Activated CD8-positive, alpha-beta T cell treated with anti-CD3 and anti-CD28 coated beads for 36 hours (primary cell): ENCODE measurements at regions not wholly inside any gene's neighbourhood (a gene's known extent, or its start where the extent isn't known, plus 50 kb on each side); places are given as distances from the start of the nearest gene placed in this dataset.

Experiments used
- ATAC-seq: fragments of 200-7000 bp; cut with Tn5 transposase; one replicate; pipeline ENCODE4 v1.10.0; 2021; ENCODE audit warnings: mild to moderate bottlenecking, moderate library complexity
- CTCF ChIA-PET: fragments of 350-600 bp; sonication (Branson Sonifier 250); formaldehyde crosslinking; loops from one replicate; lab custom pipeline; 2021; ENCODE audit warnings: antibody characterized with exemption; lab: Charles Lee
- POLR2A ChIA-PET: fragments of 350-600 bp; sonication (Branson Sonifier 250); formaldehyde crosslinking; loops from one replicate; lab custom pipeline; 2021; ENCODE audit warnings: antibody characterized with exemption; lab: Charles Lee
- DNase-seq: peaks from one replicate; pipeline ENCODE4 v3.0.0-alpha.2; 2020
- H3K27ac Mint-ChIP-seq: one replicate; pipeline ENCODE4 v1.8.0; 2021; ENCODE audit warnings: mild to moderate bottlenecking, mixed read lengths
- H3K27me3 Mint-ChIP-seq: one replicate; pipeline ENCODE4 v1.8.0; 2021; ENCODE audit warnings: mixed read lengths
- H3K36me3 Mint-ChIP-seq: one replicate; pipeline ENCODE4 v1.8.0; 2021; ENCODE audit warnings: low read depth, mixed read lengths
- H3K4me1 Mint-ChIP-seq: one replicate; pipeline ENCODE4 v1.8.0; 2021; ENCODE audit warnings: low read depth, mixed read lengths
- H3K4me3 Mint-ChIP-seq: one replicate; pipeline ENCODE4 v1.8.0; 2021; ENCODE audit warnings: mild to moderate bottlenecking, moderate library complexity, mixed read lengths
- H3K9me3 Mint-ChIP-seq: one replicate; pipeline ENCODE4 v1.8.0; 2021; ENCODE audit warnings: mixed read lengths
- CTCF ChIP-seq: fragments of 200-600 bp; IDR thresholded peaks from one replicate; pipeline ENCODE4 v1.8.0; 2022; ENCODE audit warnings: antibody characterized with exemption, mild to moderate bottlenecking
- intact Hi-C: fragments of 100-400 bp; cut with micrococcal nuclease; formaldehyde crosslinking; loops from one replicate; pipeline ENCODE4 v1.10.0; 2022

GRCh38 chr2:107772353-107772752, 54.3 kb upstream of the RGPD4 start:
- DNase-seq: no peak
- H3K27ac Mint-ChIP-seq: no peak overlapping the region
- no peaks in the 10 kb centered on the region for H3K9me3 Mint-ChIP-seq
- POLR2A ChIA-PET: no interaction called here
- no peaks in the 10 kb centered on the region for H3K27me3 Mint-ChIP-seq
- no peak overlapping the region for H3K4me3 Mint-ChIP-seq
- H3K36me3 Mint-ChIP-seq: no peaks in the 10 kb centered on the region
- intact Hi-C loops: no loop called here
- no peak for TF ChIP-seq CTCF
- CTCF ChIA-PET: no interaction called here
- ATAC-seq: no peak
- H3K4me1 Mint-ChIP-seq: no peaks in the 10 kb centered on the region

GRCh38 chr2:107775211-107775610, 51.5 kb upstream of the RGPD4 start:
- DNase-seq (no peak), ATAC-seq (no peak)
- H3K9me3 Mint-ChIP-seq: no peaks in the 10 kb centered on the region
- H3K4me1 Mint-ChIP-seq: no peaks in the 10 kb centered on the region
- no peaks in the 10 kb centered on the region for H3K36me3 Mint-ChIP-seq
- TF ChIP-seq CTCF: no peak
- no peak overlapping the region for H3K4me3 Mint-ChIP-seq
- H3K27ac Mint-ChIP-seq: no peak overlapping the region
- POLR2A ChIA-PET: no interaction called here
- no peaks in the 10 kb centered on the region for H3K27me3 Mint-ChIP-seq
- intact Hi-C loops: no loop called here
- CTCF ChIA-PET: no interaction called here

DNA sequence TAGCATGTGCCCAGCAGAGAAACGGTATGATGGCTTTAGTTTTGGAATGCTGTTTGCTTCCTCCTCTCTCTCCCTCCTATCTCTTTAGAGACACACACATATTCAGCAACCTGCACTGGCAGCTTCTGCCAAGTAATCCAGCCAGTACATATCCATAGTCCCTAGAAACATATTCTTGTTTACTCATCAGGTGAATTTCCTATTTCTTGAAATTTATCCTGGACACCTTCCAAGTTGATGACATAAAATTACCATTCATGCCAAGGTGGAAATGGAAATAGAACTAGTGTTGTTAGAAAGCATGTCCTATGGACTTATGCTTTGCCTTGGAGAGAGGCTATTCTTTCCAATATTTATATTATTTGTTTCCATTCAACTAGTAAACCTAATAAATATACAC, 50.9 kb upstream of the RGPD4 start:
- no peaks in the 10 kb centered on the region for H3K27me3 Mint-ChIP-seq
- no peak for ATAC-seq
- intact Hi-C loops: no loop called here
- no peak overlapping the region for H3K4me3 Mint-ChIP-seq
- H3K36me3 Mint-ChIP-seq: no peaks in the 10 kb centered on the region
- DNase-seq: no peak
- no peak for TF ChIP-seq CTCF
- no peaks in the 10 kb centered on the region for H3K9me3 Mint-ChIP-seq
- no peaks in the 10 kb centered on the region for H3K4me1 Mint-ChIP-seq
- ChIA-PET POLR2A (no interaction called here), CTCF (no interaction called here)
- H3K27ac Mint-ChIP-seq: no peak overlapping the region

- Mint-ChIP-seq H3K4me1 (no peaks in the 10 kb centered on the region), H3K36me3 (no peaks in the 10 kb centered on the region), H3K27me3 (no peaks in the 10 kb centered on the region), H3K9me3 (no peaks in the 10 kb centered on the region), H3K4me3 (no peak overlapping the region), H3K27ac (no peak overlapping the region)
- ATAC-seq (no peak), DNase-seq (no peak)
- intact Hi-C loops: no loop called here
- ChIA-PET CTCF (no interaction called here), POLR2A (no interaction called here)
- TF ChIP-seq CTCF: no peak
Observed at GRCh38 chr2:107776362-107776761, 50.3 kb upstream of the RGPD4 start.
